GM19467 (cell line): ENCODE measurements at regions not wholly inside any gene's neighbourhood (a gene's known extent, or its start where the extent isn't known, plus 50 kb on each side); places are given as distances from the start of the nearest gene placed in this dataset.
"Not testable (repeated sequence)": the region's sequence is repeated elsewhere in the genome, so short reads cannot be mapped to it uniquely, and the experiment has no call there.

Source experiments
- ATAC-seq: cut with Tn5 transposase; IDR thresholded peaks from one replicate; pipeline ENCODE4 v1.9.1; 2021; ENCODE audit warnings: mild to moderate bottlenecking, moderate library complexity; ENCODE audit not compliant: unreplicated experiment

DNA sequence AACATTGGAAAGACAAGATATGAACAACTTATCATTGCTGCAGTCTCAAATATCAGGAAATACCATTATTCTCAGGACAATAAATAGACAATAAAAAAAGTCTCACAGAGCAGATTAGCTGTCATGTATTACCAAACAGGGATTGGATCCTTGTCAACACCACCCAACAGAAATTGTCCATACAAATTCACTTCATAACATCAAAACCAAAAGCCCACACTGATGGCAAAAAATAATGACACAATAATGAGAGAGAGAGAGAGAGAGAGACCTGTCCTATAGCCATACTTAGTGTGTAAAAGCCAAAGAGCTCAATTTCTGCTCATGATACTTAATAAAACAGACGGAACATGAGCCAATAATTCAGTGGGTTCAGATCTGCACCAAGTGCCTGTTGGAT, 96.5 kb downstream of the PPIAL4G start:
- no peak for ATAC-seq

DNA sequence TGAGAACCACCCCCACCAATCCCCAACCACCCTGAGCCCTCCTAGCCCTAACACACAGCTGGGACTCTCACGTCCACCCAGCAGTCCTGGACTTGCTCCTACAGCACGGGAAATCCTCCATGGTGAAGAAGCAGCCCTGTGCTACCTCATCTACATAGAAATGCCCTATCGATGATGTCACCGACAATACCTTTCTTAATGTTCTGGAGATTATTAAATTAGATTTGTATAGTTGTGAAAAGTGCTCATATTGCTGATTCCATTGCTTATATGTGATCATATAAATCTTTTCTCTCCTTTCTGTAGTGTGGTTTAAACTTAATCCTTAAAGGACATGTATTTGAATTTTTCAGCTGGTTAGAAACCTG, 97.1 kb downstream of the PPIAL4G start:
- not testable (repeated sequence) for ATAC-seq

DNA sequence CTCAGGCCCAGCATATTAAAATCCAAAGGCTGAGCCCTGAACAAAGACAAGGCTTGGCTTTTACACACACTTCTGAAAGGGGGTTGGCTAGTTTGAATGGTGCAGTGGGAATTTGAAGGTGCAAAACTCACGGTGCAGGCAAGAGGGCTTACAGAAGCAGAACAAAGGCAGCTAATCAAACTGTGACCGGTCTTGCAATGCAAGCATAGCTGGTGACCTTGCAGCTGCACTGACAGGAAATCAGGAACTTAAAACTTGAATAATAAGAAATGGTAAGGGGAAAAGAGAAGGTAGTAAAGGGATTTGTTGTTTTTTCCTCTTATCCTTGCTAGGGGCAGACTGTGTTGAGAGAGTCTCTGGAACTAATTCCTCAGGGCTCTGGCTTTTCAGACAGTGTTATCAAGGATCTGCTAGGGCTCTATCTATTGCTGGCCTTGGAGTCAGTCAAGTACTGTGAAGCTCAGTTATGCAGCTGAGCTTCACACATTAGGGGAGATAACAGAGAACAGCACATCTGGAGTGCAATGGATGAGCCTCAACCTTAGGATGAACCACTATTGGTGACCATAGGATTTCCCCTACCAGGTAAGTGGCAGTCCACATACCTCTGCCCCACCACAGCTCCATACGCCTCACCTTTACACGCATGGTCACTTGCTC, 97.6 kb downstream of the PPIAL4G start:
- no peak for ATAC-seq

DNA sequence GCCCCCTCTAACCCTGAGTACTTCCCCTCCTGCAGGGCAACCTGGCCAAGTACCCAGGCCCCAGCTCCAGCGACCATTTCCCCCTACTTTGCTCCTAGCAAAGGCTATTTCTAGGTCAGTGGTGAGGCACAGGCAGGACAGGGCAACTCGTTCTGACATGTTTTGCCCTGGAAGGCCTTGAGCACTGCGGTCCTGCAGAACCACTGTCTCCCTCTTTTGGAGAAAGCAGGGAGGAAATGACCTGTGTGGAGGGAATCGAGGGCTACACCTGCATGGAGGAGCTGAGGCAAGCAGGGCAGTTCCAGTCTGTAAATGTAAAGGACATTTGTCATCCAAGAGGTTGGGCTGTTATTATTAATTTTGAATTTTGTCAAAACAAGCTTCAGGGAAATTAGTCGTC, 99.1 kb downstream of the PPIAL4G start:
- no peak for ATAC-seq

DNA sequence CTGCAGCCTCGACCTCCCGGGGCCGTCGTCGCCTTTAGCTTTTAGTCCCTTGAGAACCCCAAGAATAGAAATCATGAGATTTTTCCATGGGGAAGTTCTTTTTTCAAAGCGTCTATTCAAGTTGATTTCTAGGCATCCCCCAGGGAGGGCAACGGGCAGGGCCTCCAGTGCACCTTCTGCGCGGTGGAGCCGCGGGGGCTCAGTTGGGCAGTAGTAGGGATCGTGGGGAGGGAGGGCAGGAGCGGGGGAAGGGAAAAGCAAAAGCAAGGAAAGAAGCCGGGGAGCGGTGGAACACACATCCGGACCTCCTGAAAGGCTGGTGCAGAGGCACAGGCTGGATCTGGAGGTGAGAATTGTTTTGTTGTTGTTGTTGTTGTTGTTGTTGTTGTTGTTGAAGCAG, 103.4 kb downstream of the PPIAL4G start:
- no peak for ATAC-seq

DNA sequence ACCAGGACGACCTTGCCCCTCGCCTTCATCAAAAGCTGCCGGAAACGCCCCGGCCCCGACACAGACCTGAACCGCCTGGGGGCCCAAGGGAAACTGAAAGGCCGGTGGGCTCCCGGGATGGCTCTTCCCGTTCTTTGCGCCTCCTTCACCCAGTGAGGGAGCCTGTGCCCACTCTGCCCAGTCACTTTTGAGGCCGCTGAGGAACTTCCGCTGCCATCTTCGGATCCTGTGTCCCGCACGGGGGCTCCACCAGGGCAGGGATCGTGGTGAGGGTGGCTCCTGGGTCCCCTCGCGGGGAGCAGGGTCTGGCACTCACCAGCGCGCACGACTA, 104.0 kb downstream of the PPIAL4G start:
- ATAC-seq: no peak

DNA sequence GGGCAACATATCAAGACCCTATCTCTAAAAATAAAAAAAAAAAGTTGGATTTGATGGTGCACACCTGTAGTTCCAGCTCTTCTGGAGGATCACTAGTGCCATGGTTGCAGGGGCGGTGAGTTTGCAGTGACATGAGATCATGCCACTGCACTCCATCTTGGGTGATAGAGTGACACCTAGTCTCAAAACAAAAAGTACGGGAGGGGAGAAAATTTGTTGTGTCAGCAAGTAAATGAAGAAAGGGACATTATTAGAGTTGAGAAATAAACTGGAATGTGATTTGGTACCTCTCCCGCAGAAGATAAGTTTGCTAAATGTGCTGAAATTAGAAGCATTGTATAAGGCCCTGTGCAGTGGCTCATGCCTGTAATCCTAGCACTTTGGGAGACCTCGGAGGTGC, 105.1 kb downstream of the PPIAL4G start:
- ATAC-seq: not testable (repeated sequence)

DNA sequence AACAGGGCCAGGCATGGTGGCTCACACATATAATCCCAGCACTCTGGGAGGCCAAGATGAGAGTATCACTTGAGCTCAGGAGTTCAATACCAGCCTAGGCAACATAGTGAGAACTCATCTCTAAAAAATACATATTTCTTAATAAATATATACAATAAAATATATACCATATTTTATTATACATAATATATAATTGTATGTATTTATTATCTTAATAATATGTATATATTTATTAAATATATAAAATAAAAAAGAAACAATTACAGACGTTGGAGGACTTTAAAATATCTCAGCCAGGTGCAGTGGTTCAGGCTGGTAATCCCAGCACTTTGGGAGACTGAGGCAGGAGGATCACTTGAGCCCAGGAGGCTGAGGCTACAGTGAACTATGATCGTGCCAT, 106.1 kb downstream of the PPIAL4G start:
- not testable (repeated sequence) for ATAC-seq

DNA sequence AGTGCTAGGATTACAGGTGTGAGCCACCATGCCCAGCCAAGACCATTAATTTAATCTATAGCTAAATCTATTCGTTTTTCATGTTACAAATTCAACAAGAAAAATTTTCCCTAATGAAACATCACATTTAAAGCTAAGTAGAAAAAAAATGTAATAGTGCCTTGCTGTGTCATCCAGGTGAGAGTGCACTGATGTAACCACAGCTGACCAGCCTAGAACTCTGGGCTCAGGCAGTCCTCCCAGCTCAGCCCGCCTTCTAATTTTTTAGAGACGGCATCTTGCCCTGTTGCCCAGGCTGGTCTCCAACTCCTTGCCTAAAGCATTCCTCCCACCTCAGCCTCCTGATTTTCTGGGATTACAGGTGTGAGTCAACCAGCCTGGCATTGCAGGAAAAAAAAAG, 109.0 kb downstream of the PPIAL4G start:
- ATAC-seq: no peak

DNA sequence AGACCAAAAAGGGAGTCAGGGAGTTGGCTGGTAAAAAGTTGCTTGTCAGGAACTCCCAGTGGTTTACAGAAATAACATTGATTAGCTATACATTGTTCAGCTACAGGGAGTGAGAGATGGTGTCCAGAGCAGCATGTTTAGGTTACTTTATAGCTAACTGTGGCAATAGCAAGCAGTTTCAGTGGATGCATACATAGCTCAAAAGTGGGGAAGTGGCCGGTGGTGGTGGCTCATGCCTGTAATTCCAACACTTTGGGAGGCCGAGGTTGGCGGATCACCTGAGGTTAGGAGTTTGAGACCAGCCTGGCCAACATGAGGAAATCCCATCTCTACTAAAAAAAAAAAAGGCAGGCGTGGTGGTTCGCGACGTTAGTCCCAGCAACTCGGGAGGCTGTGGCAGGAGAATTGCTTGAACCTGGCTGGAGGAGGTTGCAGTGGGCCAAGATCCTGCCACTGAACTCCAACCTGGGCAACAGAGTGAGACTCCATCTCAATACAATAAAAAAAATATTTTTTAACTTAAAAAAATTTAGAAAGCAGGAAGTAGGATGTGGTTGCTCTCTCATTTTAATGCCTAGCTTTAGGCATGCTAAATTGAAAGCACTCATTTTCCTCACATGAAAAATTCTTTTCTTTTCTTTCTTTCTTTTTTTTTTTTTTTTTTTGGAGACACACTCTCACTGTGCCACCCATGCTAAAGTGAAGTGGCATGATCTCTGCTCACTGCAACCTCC, 109.7 kb downstream of the PPIAL4G start:
- ATAC-seq: no peak

DNA sequence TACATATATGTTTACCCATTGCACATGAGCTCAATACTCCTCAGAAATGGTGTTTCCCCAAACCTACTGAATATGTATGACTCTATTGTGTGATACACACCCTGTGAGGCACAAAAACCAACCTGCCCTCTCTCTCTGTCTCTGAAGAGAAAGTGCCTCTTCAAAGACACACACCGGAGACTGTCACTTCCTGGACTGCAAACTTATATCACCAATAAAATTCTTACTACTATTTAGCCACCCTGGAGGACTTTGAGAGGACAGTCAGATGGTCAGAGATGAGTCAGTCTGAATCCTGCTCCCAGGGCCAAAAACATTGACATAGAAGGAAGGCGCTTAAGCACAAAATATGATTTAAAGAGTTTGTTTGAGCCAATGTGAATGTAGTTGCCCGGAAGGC, 110.4 kb downstream of the PPIAL4G start:
- ATAC-seq: no peak

DNA sequence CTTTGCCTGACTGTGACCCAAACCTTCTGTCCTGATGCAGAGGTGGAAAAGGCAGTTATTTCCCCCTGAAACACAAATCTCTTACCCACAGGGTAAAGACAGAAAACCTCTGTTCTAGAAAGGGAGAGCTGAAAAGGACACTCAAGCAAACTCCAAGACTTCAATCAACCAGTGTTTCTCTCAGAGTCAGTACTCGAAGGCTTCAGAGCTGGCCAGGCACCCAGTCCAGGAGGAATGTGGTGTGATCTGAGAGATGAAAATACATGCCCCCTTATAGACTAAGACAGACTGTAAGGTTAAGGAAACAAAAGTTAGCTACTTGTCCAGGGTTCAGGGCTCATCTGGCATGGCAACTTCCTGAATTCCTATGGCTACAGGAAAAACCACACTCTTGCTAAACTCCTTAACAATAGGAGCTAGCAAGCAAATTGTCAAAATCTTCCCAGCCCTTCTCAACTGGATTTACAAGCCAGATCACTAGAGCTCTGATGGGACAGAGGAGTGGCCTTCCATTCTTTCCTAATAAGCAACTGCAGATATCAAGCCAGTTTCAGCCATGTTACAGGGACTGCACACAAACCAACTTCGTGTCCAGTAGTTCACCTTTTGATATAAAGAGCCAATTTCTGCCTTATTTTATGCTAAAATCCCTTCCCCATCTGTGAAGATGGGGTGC, 110.9 kb downstream of the PPIAL4G start:
- ATAC-seq: not testable (repeated sequence)

DNA sequence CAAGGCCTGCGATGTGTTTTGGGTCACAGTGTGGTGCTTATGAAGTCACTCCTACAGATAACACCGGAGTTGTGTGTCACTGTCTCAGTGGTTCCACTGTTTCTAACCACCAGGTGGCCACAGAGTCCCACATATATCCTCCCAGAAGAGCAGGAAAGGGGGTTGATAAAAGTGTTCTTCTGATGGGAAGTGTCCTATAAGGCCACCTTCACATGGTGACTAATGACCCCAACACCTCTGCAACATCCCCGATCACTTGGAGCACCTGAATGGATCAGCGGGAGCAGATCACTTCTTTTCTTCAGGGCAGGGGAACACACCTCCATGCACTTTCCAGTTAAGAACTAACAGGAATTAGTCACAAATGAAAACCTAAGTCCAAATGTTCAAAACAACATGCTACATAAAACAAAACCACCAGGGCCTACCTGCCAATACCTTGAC, 111.5 kb downstream of the PPIAL4G start:
- ATAC-seq: not testable (repeated sequence)

DNA sequence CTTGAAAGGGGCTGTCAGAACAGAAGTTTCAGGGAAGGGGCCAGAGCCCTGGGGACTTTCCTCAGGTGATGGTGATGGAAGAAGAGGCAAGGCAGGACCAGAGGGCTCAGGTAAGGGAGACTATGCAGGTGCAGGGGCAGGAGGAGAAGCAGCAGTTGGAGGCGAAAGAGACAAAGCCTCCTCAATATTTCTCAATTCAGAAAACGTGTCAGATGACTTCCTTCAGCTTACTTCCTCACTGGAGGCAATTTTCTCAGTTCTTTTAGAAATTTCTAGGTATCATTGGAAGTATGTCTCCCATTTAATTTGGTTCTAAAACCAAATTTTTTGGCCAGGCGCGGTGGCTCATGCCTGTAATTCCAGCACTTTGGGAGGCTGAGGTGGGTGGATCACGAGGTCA, 112.4 kb downstream of the PPIAL4G start:
- not testable (repeated sequence) for ATAC-seq

DNA sequence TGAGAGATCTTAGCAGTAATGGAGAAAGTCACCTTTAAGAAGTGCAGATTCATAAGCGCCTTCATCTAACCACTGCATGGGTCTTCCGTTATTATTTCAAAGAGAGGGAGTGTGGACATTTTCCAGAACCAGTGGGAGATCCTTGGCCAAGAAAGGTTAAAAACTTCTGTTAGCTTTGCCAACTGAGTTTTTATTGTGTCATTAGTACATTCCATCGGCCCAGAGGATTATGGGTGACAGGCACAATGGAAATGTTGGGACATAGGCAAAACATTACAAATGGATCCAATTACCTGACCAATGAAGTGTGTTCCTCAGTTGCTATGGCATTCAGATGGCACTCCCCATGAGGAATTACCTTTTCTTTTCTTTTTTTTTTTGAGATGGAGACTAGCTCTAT, 115.5 kb downstream of the PPIAL4G start:
- no peak for ATAC-seq

DNA sequence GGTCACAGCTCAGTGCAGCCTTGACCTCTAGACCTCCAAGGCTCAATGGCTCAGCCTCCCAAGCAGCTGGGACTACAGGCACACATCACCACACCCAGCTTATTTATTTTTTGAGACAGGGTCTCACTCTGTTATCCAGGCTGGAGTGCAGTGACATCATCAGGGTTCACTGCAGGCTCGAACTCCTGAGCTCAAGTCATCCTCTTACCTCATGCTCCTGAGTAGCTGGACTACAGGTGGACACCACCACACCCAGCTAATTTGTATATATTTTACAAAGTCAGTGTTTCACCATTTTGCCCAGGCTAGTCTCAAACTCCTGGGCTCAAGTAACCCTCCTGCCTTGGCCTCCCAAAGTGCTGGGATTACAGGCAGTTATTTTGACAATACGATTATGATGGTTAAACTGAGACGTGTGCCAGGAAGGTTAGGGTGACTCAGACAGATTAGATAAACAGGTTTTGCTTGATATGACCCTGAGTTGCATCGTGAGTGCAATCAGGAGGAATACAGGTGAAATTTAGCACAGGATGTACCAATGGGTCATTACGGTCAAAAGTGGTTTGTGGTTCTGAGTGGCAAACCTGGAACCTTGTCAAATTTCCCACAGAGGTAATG, 116.9 kb downstream of the PPIAL4G start:
- ATAC-seq: not testable (repeated sequence)

DNA sequence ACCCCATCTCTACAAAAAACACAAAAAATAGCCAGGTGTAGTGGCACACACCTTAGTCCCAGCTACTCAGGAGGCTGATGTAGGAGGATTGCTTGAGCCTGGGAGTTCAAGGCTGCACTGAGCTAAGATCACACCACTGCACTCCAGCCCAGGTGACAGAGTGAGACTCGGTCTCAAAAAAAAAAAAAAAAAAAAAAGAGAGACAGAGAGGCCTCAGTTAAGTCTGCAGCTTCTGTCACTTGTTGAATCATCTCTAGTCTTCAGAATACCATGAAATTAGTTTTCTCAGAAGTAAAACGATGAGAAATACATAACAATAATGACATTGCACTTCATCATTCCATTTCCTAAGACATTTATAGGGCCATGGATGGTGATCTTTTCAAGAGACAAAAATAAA, 118.0 kb downstream of the PPIAL4G start:
- ATAC-seq: not testable (repeated sequence)

DNA sequence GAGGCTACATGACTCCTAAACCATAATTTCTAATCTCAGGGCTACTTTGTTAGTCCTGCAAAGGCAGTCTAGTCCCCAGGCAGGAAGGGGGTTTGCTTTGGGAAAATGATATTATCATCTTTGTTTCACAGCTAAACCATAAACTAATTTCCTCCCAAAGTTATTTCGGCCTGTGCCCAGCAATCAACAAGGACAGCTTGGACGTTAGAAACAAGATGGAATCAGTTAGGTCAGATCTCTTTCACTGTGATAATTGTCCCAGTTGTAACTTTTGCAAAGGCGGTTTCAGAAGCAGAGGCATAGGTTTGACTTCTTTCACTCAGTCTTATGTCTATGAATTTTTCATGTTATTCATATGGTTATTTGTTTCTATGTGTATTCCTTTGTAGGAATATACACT, 119.1 kb downstream of the PPIAL4G start:
- ATAC-seq: not testable (repeated sequence)

DNA sequence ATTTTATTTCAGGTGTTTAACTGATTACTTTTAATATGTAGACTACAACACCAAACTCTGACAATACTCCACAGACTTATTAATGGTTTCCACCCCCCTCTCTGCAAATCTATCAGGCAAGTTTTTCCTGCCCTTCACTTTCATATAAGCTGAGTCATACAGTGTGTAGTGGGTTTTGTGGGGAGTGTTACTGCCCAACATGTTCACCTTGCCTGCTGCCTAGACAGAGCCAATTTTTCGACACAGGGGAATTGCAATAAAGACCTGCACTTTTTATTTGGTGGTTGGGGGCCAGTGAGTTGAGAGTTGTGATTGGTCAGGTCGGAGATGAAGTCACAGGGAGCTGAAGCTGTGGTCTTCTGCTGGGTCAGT, 119.7 kb downstream of the PPIAL4G start:
- no peak for ATAC-seq

DNA sequence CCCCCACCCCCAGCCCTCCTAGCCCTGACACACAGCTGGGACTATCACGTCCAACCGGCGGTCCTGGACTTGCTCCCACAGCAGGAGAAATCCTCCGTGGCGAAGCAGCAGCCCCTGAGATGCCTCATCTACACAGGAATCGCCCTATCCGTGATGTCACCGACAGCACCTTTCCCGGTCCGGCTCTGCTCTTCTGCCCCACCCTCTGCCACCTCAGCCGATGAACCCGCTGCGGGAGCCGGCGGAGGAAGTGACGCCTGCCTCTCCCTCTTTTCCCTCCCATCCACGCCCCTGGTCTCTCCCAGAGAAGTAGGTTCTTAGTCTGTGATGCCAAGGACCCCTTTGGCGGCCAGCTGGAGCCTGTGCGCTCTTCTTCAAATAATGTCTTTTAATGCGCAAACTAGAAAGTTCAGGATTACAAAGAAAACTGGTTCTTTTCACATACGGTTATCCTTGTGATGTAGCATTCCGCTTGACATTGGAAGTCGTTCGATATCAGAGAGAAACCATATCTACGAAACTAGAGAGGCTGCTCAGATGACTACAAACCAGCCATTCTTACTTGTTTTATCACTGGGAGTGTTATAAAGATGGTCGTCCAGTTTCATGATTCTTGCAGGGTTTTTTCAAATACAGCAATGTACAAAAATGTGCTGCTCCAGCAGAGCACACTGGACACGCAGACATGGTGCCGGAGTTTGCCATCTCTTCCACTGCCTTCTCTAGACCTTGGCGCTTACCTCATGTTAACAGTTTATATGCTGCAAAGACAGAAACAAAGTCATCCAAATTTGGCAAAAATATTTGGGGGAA, 120.3 kb downstream of the PPIAL4G start:
- ATAC-seq: no peak

DNA sequence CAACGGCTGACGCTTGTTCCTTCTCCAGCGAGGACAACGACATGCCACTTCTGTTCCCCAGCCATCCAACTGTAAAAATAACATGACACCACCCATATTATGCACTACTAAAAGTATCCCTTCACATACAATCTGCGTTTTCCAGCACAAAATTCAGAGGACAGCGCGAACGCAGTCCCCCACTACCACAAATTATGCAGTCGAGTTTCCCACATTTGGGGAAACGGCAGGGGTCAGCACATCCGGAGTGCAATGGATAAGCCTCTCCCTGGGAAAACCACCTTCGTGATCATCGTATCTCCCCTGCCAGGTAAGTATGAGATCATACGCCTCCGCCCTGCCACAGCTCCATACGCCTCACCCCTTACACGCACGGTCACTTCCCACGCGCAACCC, 120.9 kb downstream of the PPIAL4G start:
- ATAC-seq: no peak
